Brain pericyte (primary cell): ENCODE measurements at regions not wholly inside any gene's neighbourhood (a gene's known extent, or its start where the extent isn't known, plus 50 kb on each side); places are given as distances from the start of the nearest gene placed in this dataset.
"Not testable (repeated sequence)": the region's sequence is repeated elsewhere in the genome, so short reads cannot be mapped to it uniquely, and the experiment has no call there.

Experiments
- DNase-seq: peaks from one replicate; pipeline ENCODE4 v3.0.0-alpha.2; 2012; ENCODE audit warnings: low read depth, low spot score

- no peak for DNase-seq
Observed at GRCh38 chr9:87372356-87372851, 125.3 kb upstream of the DAPK1 start.

GRCh38 chr9:87374023-87374919 lies 123.4 kb upstream of the DAPK1 start:
- not testable (repeated sequence) for DNase-seq

GRCh38 chr9:87375397-87376073 lies 122.1 kb upstream of the DAPK1 start:
- DNase-seq, result no peak

- no peak for DNase-seq
Observed at GRCh38 chr9:87378676-87379075, 119.0 kb upstream of the DAPK1 start.

DNA sequence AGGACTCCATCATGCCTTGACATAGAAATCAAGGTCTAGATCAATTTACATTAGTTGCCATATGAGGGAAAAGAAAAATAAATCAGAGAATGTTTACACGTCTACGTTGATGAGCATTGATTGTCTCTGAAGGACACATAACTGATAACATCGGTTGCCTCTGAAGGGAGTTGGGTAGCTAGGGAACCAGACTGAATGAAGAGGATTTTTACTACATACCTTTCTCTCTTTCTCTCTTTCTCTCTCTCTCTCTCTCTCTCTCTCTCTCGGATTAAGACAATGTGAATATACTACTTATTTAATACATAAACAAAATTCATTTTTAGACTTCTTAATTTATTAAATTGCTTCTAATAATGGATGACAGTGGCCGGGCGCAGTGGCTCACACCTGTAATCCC lies 118.4 kb upstream of the DAPK1 start:
- no peak for DNase-seq

DNA sequence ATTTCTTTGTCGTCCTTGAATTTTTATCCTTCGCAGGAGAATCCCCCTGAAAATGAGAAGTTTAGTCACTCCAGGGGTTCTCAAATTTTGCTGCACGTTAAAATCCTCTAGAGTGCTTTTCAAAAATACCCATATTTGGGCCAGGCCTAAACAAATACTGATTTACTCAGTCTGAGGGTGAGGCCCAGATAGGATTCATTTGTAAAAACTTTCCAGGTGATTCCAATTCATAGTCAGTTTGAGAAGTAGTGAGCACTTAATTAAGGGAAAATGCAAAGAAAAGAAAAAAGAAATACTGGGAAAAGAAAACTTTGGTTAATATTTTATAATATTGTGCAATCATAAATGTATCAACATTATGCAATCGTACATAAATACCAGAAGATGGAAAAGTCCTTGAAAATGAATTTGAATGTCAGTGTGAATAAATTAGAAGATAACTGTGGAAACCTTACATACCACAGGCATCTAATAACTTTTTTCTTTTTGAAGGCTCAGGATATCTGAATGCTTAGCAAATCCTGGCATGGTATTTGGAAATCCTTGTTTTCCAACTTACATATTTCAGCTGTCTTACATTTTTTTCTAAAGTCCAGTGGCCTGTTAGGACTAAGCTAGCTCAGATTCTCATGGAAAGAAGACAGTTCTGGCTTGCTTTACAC lies 116.5 kb upstream of the DAPK1 start:
- DNase-seq, result no peak

DNA sequence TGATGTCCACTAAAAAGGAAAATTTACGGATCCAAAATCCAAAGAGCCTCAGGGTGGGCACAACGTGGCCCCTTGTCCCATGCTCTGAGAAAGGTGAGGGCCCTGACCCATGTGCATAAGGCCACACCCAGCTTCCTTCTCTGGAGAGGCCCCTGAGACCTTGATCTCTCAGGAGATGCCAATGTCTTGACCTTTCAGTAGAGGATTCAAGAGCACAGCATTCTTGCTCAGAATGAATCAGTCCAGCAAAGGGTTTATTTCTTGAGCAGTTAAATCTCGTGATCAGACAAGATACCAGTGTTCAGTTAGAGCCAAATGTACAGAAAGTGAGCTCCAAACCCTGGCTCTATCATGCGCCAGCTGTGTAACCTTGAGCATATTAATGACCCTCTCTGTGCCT lies 115.9 kb upstream of the DAPK1 start:
- no peak for DNase-seq

DNA sequence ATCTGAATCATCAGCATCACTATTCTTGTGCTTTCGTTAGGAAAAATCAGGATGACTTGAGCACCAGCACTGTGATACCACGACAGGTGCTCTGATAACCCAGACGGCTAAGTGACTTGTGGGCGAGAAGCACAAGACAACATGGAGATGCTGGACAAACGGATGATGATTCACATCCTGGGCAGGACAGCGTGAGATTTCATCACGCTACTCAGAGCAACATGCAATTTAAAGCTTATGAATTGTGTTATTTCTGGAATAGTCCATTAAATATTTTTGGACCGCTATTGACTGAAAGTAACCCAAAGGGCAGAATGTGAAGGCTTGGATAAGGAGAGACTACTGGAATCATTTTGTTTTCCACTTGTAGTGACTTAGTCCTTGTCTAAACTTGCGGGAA lies 114.8 kb upstream of the DAPK1 start:
- no peak for DNase-seq

DNA sequence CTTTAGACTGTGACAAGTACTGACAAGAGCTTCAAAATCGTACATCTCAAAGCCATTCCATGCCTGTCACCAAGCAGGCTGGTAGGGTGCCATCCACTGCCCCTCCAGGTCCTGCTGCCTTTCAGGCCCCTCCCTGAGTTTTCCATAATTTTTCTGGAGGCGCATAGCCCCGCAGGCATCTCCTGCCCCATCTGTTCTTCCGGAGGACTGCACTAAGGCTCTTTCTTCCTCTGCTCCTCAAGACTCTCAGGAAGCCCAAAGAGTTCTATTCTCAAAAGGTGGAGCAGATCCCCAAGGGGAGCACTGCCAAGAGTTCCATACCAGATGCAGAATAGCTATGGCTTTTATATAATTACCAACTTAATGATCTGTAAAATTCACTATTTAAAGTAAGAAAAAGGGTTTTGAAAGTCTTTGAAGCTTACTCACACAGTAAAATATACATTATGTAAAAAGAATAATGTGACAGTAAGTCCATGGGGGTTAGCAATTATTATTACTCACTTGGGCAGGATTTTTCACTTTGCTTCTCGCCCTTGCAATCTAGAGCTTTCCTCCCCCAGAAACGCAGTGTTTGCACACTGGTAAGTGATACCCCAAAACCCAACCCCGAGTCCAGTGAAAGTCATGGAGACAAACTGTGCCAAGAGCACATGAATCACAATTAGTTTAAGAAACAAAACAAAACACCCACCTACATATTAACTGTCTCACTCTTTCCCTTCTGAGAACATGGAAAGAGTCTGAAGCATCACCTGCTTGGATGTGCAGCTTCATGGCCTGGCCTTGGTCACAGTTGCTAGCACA lies 114.1 kb upstream of the DAPK1 start:
- no peak for DNase-seq

GRCh38 chr9:87386490-87387025 lies 111.1 kb upstream of the DAPK1 start:
- no peak for DNase-seq

DNA sequence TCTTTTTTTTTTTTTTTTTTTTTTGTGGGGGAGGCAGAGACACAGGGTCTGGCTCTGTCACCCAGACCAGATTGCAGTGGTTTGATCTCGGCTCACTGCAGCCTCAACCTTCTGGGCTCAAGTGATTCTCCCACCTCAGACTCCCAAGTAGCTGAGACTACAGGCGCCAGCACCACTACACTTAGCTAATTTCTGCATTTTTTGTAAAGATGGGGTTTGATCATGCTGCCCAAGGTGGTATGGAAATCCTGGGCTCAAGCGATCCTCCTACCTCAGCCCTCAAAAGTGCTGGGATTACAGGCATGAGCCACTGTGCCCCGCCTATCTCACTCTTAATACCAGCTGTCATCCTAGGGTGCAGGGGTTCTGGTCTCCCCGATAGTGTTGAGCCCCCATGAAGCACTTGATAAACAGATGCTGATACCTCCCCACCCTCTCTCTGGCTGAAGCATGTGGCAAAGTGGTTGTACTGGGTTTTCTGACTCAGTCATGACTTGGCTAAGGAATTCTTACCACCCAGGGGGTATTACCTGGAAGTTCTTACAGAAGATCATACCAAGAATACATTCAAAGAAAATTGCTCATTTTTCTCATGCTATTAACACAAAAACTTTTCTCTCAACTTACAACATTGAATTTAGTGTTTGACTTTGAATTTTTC lies 110.2 kb upstream of the DAPK1 start:
- no peak for DNase-seq

DNA sequence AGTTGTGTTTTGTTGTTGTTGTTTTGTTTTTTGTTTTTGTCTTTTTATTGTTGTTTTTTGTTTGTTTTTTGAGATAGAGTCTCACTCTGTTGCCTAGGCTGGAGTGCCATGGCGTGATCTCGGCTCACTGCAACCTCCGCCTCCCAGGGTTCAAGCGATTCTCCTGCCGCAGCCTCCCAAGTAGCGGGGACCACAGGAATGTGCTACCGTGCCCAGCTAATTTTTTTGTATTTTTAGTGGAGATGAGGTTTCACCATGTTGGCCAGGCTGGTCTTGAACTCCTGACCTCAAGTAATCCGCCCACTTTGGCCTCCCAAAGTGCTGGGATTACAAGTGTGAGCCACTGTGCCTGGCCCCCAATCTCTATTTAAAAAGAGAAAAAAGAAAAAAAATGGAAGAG lies 109.0 kb upstream of the DAPK1 start:
- DNase-seq, result not testable (repeated sequence)

DNA sequence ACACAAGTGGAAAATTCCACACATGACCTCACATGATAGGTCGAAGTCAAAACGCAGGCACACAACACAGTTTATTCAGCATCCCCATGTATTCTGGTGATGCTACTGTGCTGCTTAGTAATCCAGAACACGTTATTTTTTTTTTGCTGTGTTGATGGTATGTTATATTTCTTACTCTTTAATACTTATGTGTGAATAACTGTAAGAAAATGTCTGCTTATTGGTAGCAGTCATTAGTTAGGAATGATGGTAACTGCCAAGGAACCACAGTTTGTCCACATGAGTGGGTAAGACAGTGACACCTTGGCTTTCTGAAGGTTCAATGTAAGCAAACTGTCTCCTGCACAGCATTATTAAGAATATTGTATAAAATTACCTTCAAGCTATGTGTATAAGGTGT lies 107.7 kb upstream of the DAPK1 start:
- DNase-seq, result no peak

GRCh38 chr9:87390361-87390760 lies 107.3 kb upstream of the DAPK1 start:
- no peak for DNase-seq

DNA sequence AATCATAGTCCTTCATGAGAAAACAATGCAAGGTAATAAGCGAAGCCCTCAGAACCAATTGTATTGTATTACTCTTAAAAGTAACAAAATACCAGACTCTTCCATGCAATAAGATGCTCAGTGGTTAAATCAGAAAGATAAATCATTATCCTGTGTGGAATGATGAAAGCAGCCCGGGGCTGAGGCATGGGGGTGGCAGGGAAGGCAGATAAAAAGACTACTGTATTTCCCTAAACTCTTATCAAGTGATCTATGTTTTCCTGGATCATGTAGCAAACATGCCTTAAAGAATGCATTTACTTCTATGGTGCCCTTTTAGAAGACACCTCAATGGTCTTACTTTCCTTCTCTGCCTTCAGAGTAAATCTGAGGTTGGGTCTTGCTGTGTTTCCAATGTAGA lies 105.6 kb upstream of the DAPK1 start:
- no peak for DNase-seq

DNA sequence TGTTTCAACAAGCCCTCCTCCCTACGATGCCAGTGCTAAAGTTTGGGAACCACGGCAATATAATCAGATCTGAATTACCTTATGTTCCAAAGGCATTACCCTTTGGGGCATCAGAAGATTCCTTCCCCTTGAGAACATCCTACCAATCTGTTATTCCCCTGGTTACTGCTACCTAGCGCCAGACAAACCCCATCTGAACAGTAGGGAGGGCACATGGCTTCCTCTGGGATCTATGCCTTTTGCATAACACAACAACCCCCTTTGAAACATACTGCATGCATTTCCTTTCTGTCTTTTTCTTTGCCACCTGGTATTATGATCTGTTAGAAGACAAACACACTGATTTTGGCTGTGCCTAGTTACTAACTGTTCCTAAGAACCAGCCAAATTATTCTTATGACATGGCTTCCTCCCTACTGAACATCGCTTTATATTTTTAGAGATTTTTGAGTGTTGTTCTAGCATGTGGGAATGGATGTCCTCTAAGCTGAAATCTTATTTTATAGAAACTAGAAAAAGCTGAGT lies 103.9 kb upstream of the DAPK1 start:
- DNase-seq, result no peak

DNA sequence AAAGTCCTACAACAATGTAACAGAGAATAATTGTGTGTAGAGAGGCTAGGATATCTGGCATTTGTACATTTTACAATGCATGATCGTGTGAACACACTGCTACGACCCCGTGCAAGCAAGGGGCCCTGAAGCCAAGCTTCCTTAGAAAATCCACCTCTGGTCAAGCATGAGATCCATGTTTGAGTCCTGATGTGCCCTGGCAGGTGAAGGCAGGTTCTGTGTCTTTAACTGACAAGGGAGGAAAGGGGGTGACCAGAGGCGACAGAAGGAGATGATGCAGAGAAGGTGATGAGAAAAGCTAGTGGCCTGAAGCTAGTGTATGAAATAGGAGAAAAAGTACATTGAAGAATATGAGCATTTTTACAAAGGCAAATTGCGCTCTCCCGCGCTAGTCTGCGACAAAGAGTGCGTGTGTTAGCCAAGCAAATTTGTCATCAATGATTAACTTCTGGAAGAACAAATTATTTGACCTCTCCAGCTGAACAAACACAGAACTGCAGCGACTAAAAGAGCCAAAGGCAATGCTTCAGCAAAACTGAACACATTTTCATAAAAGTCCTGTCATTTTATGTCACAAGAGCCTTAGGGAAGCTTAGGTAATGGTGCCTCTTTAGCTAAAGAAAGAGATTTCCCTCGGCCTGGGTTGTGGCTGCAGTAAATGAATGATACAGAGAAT lies 101.7 kb upstream of the DAPK1 start:
- DNase-seq, result no peak

DNA sequence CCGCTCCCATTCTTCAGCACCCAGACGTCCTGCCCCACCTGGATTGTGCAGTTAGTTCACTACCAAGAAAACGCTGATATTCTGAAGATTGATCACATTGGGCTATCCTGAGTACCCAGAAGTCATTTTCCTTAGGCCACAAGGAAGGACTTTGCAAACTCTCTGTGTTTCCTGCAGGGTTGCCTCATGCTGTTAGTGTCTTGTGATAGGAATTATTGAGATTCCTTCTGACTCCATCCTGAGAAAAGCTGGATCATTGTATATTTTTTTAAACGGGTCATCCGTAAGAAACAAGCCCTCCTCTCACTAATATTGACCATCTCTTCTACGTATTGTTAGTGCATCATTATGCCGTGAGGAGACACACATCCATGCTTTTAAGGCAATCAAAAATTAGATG lies 96.0 kb upstream of the DAPK1 start:
- DNase-seq, result no peak

DNA sequence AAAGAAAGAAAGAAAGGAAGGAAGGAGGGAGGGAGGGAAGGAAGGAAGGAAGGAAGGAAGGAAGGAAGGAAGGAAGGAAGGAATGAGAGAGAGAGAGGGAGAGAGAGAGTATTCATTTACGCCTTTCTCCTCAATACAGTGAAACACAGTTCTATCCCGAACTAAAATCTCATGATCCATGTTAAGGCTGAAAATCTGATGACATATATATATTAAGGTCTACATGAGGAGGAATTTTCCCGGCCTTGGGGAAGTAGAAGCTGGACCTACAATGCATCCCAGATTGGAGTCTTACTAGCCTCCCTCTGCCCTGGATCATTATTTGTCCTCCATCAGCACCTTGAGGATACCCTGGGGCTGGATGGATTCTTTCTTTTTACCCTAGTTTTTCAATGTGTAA lies 95.1 kb upstream of the DAPK1 start:
- DNase-seq, result no peak
